ENCODE measurements at regions not wholly inside any gene's neighbourhood (a gene's known extent, or its start where the extent isn't known, plus 50 kb on each side); places are given as distances from the start of the nearest gene placed in this dataset.
A peak's percentile ranks its signal among the peaks of the same experiment; 100 is the strongest.
"Not testable (repeated sequence)": the region's sequence is repeated elsewhere in the genome, so short reads cannot be mapped to it uniquely, and the experiment has no call there.

DNA sequence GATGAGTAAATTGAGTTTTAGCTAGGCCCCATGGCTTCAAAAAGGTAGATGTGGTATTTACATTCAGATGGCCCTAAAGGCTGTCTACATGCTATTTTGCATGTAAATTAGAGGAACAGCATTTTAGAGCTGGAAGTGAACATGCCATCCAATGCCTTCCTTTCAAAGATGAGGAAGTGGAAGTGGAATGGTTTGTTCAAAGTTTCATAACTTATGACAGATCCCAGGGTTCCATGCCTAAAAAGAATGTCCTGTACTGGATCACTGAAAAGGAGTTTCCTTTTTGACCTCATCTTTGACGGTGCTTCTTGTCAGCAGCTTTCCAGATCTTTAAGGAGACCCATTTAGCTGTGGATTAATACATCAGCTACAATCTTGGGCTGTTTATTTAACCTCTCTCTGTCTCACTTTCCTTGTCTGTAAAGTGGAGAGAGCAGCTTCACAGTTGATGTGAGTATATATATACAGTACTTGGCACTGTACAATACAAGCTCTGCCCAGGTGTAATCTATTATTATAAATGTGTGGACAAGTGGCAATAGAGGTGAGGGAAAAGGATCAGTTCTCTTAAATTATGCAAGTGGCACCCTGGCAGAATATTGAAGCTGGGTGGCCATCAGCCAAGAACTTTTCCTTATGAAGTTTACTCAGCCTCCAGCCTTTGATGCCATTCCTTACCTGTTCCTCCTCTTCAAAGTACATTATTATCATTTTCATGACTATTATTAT lies 68.7 kb upstream of the GOLGA8B start:
- DNase-seq (ENCODE audit: low read depth): no peak

DNA sequence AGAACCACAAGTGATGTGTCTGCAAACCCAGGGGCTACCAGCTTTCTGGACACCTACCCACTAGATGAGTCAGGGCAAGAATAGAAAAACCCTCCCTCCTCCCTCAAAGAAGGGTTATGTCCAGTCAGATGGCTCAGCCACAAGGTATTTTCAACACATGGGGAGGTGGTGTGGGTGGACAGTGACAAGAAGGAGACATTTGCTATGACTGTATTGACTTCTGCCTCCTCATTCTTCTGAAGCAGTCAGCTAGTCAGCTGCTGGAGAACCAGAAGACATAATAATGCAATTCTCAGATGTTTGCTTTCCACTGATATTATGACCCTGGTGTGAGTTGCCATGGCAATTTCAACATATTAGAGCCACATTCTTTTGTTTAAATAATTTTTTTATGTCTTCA lies 66.7 kb upstream of the GOLGA8B start:
- DNase-seq (ENCODE audit: low read depth): peak; percentile 22

DNA sequence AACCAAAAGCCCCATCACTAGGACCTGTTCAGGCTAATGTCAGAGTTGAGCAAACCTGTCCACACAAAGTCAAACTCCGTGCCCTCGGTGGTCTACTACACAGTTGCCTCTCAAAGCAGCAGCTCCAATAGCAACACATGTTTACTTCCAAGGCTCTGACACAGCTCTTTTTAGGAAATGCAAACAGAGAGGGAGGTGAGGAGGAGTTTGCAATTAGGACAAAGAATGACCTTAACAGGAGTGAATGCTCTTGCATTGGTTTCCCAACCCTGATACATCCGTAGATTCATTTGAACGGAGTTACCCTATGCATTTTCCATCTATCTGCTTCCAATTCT lies 64.8 kb upstream of the GOLGA8B start:
- no peak for DNase-seq (ENCODE audit: low read depth)

DNA sequence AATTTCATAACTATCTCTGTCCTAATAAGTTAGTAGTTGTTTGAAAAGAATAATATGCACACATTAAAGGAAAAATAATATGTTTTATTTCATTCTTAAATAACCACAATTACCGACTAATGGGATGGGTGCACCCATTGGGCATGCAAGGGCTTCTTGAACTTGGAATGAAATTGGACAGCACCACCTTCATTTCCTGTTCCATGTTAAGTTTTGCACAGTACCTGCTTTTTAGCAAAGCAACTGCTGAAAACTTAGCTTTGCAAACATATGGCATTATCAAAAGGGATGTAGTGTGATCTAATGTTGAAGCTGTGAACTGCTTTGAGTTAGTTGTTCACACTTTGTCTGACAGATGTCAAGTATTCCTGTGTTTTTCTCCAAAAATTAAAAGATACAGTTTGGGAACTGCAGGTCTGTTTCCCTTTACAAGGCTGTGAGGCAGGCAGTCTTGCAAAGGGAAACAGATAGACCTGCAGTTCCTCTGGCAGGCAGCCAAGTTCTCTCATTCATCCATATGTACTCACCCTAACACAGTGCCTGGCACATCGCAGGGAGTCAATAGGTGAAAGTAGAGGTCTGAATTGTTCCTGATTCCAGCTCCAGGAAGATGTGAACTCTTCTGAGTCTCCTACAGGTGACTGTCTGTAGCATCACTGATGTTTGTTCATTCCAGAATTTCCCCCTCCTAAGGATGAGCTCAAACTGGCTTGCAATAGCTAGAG lies 64.3 kb upstream of the GOLGA8B start:
- no peak for DNase-seq (ENCODE audit: low read depth)

DNA sequence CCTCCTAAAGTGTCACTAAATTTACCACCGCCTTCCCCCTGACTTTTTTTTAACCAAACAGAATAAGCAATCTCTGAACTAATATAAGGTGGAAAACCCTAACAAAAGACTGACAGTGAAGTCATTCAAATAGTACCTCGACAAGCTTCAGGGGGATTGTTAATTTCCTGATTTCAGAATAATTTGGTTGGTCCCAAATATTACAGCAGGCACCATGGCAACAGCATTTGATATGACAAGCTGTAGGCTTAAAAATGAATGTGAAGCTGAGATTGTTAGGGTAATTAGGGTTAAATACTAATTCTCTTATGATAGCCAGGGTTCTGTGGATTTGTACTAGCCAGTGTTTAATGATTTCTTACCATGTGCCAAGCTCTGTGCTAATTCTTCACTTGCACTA lies 63.5 kb upstream of the GOLGA8B start:
- DNase-seq (ENCODE audit: low read depth): no peak

DNA sequence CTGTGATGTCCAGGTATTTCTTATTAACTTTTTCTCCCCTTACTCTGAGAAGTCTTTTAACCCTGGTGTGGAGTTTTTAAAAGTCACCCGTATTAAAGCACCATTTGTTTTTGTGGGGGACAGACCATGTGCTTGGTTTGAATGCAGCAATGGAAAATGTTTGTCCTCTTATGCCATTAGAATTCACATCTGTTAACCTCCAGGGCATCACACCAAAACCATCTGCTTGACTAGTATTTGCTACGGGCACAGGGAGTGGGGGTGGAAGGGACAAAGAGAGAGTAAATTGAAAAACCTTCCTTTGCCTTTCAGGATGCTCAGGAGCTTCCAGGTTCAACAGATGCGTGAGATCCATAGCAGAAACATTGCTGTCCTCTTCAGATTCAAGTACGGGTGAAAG lies 61.4 kb upstream of the GOLGA8B start:
- peak; percentile 58 for DNase-seq (ENCODE audit: low read depth)

DNA sequence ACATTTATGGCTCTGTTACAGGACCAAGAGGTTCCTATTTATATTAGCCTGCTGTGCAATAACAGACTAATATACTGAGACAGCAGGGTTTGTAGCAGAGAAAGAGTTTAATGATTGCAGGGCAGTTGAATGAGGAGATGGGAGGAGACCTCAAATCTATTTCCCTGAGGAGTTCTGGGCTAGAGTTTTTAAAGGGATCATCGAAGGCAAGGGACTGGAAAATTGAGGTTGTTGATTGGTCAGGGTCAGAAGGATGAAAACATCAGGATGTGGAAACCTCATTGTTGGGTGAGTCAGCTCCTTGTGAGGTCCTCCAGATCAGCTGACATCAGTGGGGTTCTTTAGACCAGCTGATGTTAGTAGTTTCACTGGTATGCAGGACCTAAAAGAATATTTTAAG lies 60.6 kb upstream of the GOLGA8B start:
- DNase-seq (ENCODE audit: low read depth): peak; percentile 84

DNA sequence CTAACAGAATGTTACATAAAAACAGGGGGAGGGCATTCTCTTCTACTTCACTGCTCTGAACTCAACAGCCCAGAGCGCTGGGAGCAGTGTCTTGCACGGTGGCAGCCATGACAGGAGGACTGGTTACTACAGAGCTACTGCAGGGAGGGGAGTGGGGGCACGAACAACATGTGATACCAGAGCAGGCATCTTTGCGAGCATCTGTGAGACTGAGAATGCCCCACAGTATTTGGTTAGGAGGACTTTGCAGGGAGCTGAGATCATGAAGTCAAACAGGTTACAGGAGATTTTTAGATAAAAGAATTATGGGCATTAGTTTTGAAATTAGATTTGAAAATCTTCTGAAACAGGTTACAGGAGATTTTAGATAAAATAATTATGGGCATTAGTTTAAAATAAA lies 58.8 kb upstream of the GOLGA8B start:
- no peak for DNase-seq (ENCODE audit: low read depth)

DNA sequence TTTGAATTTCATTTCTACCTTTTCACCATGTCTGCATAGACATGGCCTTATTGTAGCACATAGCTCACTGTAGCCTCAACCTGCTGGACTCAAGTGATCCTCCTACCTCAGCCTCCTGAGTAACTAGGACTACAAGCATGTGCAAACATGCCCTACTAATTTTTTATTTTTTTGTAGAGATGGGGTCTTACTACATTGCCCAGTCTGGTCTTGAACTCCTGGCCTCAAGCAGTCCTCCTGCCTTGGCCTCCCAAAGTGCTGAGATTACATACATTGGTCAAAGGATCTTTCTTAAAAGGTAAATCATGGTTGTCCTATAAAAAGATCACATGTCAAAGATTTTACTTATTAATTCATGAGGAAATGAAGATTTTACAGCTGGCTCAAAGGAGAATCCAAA lies 57.2 kb upstream of the GOLGA8B start:
- DNase-seq (ENCODE audit: low read depth): no peak

DNA sequence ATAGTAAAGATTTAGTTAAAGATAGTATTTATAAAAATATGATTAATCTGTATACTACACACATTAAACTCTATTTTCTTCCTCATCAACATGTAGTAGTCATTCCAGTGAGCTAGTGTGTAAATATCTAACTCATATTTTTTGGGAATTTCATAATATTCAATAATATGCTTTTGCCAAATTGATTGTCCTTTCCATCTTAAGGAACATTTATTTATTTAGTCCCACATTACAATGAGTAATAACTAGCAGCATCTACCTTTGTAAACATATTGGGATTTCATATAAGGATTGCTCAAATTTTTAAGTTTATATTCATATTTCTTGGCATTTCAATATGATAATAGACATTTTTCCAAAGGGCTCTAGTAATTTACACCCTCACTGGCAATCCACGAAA lies 53.9 kb upstream of the GOLGA8B start:
- no peak for DNase-seq (ENCODE audit: low read depth)

DNA sequence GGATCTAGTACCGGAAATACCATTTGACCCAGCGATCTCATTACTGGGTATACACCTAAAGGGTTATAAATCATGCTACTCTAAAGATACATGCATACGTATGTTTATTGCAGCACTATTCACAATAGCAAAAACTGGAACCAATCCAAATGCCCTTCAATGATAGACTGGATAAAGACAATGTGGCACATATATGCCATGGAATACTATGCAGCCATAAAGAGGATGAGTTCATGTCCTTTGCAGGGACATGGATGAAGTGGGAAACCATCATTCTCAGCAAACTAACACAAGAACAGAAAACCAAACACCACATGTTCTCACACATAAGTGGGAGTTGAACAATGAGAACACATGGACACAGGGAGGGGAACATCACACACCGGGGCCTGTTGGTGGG lies 50.2 kb upstream of the GOLGA8B start:
- DNase-seq (ENCODE audit: low read depth): not testable (repeated sequence)
